ENCODE measurements at regions not wholly inside any gene's neighbourhood (a gene's known extent, or its start where the extent isn't known, plus 50 kb on each side); places are given as distances from the start of the nearest gene placed in this dataset.

DNA sequence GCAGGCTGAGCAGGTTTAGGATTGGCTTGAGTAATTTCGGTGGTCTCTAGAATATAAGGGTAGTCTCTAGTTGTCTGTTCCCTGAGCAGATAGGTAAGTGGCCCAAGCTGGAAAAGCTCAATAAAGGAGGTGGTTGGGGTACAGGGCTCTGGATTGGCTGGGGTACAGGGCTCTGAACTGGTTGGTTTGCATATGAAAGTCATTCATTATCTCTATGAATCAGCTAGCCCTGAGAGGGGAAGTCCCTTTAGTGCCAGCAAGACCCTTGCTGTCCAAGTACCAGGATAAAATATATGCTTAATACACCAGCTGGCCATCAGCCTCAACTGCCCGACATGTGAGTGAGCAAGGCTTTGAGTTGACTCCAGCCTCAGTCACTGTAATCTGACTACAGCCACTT lies 93.0 kb downstream of the ZBTB18 start:
- TF ChIP-seq POLR2A (IDR thresholded peaks at IDR 0.05) (no peak), POLR2AphosphoS5 (IDR thresholded peaks at IDR 0.05) (no peak), CTCF (IDR thresholded peaks at IDR 0.05) (no peak)
- WGBS = 83% methylated on average over 2 of the region's 2 CpGs
- intact Hi-C loops (cut with DNase I) = no loop called here
- Histone ChIP-seq H3K9me3 (no peaks in the 10 kb centered on the region), H3K36me3 (no peaks in the 10 kb centered on the region), H3K27me3 (replicated peaks; ENCODE audit: insufficient read depth) (no peaks in the 10 kb centered on the region), H3K27ac (no peak overlapping the region), H3K4me1 (replicated peaks) (no peaks in the 10 kb centered on the region), H3K4me3 (no peak overlapping the region)
- no peak for DNase-seq (ENCODE audit: low spot score)

- no peak overlapping the region for H3K4me3 ChIP-seq
These were observed 99.0 kb downstream of the ZBTB18 start for GRCh38 chr1:244150071-244150470.

DNA sequence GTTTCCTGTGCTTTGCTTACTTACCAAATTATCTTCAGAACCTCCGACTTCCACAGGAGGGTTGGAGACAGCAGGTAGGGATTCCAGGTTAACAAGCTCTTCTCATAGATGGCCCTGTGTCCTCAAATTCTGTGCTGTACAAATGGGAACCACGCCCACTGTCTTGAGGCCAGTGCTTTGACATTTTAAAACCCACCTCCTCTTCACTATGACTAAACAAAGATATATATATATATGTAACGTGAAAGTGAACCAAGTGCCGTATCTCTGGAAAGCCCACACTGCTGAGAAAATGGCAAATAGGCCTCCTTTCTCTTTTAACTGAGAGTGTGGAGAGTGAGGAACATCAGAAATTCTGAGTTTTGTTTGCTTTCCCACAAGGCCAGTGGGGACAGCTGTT lies 99.6 kb downstream of the ZBTB18 start:
- 69% methylated on average over 4 of the region's 4 CpGs for WGBS

More at GRCh38 chr1:244150071-244150470, 99.0 kb downstream of the ZBTB18 start:
- H3K27me3 ChIP-seq (replicated peaks; ENCODE audit: insufficient read depth) = no peaks in the 10 kb centered on the region
- no peaks in the 10 kb centered on the region for H3K36me3 ChIP-seq
- intact Hi-C loops (cut with DNase I) = loop anchor here (5.0 kb wide), 1 partner anchor 57 kb away; no protein-coding TSS in a partner anchor
- 72% methylated on average over 5 of the region's 5 CpGs for WGBS
- DNase-seq (ENCODE audit: low spot score) = no peak
- H3K27ac ChIP-seq = no peak overlapping the region
- H3K4me1 ChIP-seq (replicated peaks) = no peaks in the 10 kb centered on the region
- TF ChIP-seq POLR2A (IDR thresholded peaks at IDR 0.05) = no peak
- TF ChIP-seq CTCF (IDR thresholded peaks at IDR 0.05) = no peak
- H3K9me3 ChIP-seq = no peaks in the 10 kb centered on the region

GRCh38 chr1:244151537-244151936 lies 100.5 kb downstream of the ZBTB18 start:
- Histone ChIP-seq H3K4me3 (no peak overlapping the region), H3K4me1 (replicated peaks) (no peaks in the 10 kb centered on the region), H3K27ac (no peak overlapping the region), H3K9me3 (no peaks in the 10 kb centered on the region), H3K36me3 (no peaks in the 10 kb centered on the region), H3K27me3 (replicated peaks; ENCODE audit: insufficient read depth) (no peaks in the 10 kb centered on the region)
- TF ChIP-seq CTCF (IDR thresholded peaks at IDR 0.05) = no peak
- peak; percentile 9 for TF ChIP-seq POLR2AphosphoS5 (IDR thresholded peaks at IDR 0.05)
- DNase-seq (ENCODE audit: low spot score) = no peak
- intact Hi-C loops (cut with DNase I) = loop anchor here (5.0 kb wide), 1 partner anchor 56 kb away; no protein-coding TSS in a partner anchor
- 26% methylated on average over 4 of the region's 4 CpGs for WGBS

More for the DNA sequence above, 99.6 kb downstream of the ZBTB18 start:
- DNase-seq (ENCODE audit: low spot score) = no peak
- H3K36me3 ChIP-seq = no peaks in the 10 kb centered on the region
- intact Hi-C loops (cut with DNase I) = loop anchor here (5.0 kb wide), 1 partner anchor 57 kb away; no protein-coding TSS in a partner anchor
- H3K27me3 ChIP-seq (replicated peaks; ENCODE audit: insufficient read depth) = no peaks in the 10 kb centered on the region
- H3K27ac ChIP-seq = no peak overlapping the region
- TF ChIP-seq CTCF (IDR thresholded peaks at IDR 0.05) = no peak
- no peak for TF ChIP-seq POLR2AphosphoS5 (IDR thresholded peaks at IDR 0.05)
- no peak for TF ChIP-seq POLR2A (IDR thresholded peaks at IDR 0.05)
- no peaks in the 10 kb centered on the region for H3K4me1 ChIP-seq (replicated peaks)
- no peak overlapping the region for H3K4me3 ChIP-seq
- no peaks in the 10 kb centered on the region for H3K9me3 ChIP-seq

DNA sequence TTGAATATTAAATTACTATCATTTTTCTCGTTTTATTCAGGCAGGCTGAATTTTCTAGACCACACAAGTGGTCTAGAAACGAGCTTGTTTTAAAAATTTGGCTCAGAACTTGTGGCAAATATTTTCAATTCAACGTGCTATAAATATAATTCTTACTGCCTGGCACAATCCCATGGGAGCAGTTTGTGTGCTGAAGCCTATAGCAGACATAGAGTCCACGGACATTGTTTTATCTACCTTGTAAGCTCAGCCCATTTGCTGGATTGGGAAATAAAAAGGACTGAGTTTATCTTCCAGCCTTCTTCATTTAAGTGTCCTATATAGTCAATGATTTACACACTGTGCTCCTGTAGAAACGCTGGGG lies 103.4 kb downstream of the ZBTB18 start:
- DNase-seq (ENCODE audit: low spot score) = no peak
- intact Hi-C loops (cut with DNase I) = loop anchor here (5.0 kb wide), 1 partner anchor 53 kb away; no protein-coding TSS in a partner anchor
- H3K27ac ChIP-seq = no peak overlapping the region
- no peak overlapping the region for H3K4me3 ChIP-seq
- no peaks in the 10 kb centered on the region for H3K36me3 ChIP-seq
- WGBS = 29% methylated on average over 5 of the region's 5 CpGs
- no peaks in the 10 kb centered on the region for H3K9me3 ChIP-seq
- TF ChIP-seq POLR2A (IDR thresholded peaks at IDR 0.05) = no peak
- TF ChIP-seq POLR2AphosphoS5 (IDR thresholded peaks at IDR 0.05) = no peak
- TF ChIP-seq CTCF (IDR thresholded peaks at IDR 0.05) = no peak
- no peaks in the 10 kb centered on the region for H3K27me3 ChIP-seq (replicated peaks; ENCODE audit: insufficient read depth)
- no peaks in the 10 kb centered on the region for H3K4me1 ChIP-seq (replicated peaks)

All from prostate gland (tissue), 2 donors.